H1 (cell line): ENCODE measurements at regions not wholly inside any gene's neighbourhood (a gene's known extent, or its start where the extent isn't known, plus 50 kb on each side); places are given as distances from the start of the nearest gene placed in this dataset.

ENCODE experiments used
- CTCF ChIA-PET: fragments of 300-600 bp; sonication (Branson Sonifier 250); formaldehyde crosslinking; loops from one replicate; lab custom pipeline; 2021; ENCODE audit not compliant: partially characterized antibody; lab: Charles Lee
- POLR2A ChIA-PET: fragments of 300-600 bp; sonication (Branson Sonifier 250); formaldehyde crosslinking; loops from one replicate; lab custom pipeline; 2021; ENCODE audit warnings: inconsistent platforms; ENCODE audit not compliant: partially characterized antibody; lab: Charles Lee
- DNase-seq, 2 experiments: peaks; one replicate each; pipeline versions ENCODE4 v3.0.0 to v3.0.0-alpha.2; 2010 to 2022; ENCODE audit warnings: low spot score in 2 of 2, low read depth in 1 of 2, mixed read lengths in 1 of 2
- FAIRE-seq: peaks from 2 replicates; lab custom pipeline; 2011; peaks lifted over from hg19 to GRCh38; lab: Jason Lieb, UNC
- H2AFZ ChIP-seq: 2 replicates; pipeline ENCODE4 v1.8.1; 2012; ENCODE audit warnings: low read length, inconsistent platforms
- H2AK5ac ChIP-seq: 2 replicates; pipeline ENCODE4 v1.6.1; 2013; ENCODE audit warnings: low read depth, low read length
- H2BK120ac ChIP-seq: replicated peaks from 2 replicates; pipeline ENCODE3; 2013; ENCODE audit warnings: low read depth, low read length, inconsistent platforms
- H2BK12ac ChIP-seq: 2 replicates; pipeline ENCODE4 v1.6.1; 2013; ENCODE audit warnings: low read depth, low read length
- H2BK15ac ChIP-seq: 2 replicates; pipeline ENCODE4 v1.6.1; 2013; ENCODE audit warnings: low read length
- H2BK20ac ChIP-seq: 2 replicates; pipeline ENCODE4 v1.6.1; 2013; ENCODE audit warnings: low read length
- H2BK5ac ChIP-seq: 2 replicates; pipeline ENCODE4 v1.6.1; 2013; ENCODE audit warnings: low read depth, low read length
- H3K14ac ChIP-seq: 2 replicates; pipeline ENCODE4 v1.6.1; 2013; ENCODE audit warnings: inconsistent platforms; ENCODE audit not compliant: insufficient read length
- H3K18ac ChIP-seq: 2 replicates; pipeline ENCODE4 v1.6.1; 2013; ENCODE audit warnings: low read length; ENCODE audit errors: extremely low read depth
- H3K23ac ChIP-seq: 2 replicates; pipeline ENCODE4 v1.6.1; 2013; ENCODE audit warnings: inconsistent platforms; ENCODE audit not compliant: insufficient read length
- H3K23me2 ChIP-seq: 2 replicates; pipeline ENCODE4 v1.6.1; 2013; ENCODE audit warnings: low read depth, low read length
- H3K27ac ChIP-seq: 2 replicates; pipeline ENCODE4 v1.6.1; 2011; ENCODE audit warnings: low read depth, low read length, inconsistent platforms
- H3K27me3 ChIP-seq, 4 experiments: replicated peaks in 1 of 4; 1 replicate in 1 of 4; 2 replicates in 3 of 4; pipeline versions ENCODE4 v1.6.1 to v1.8.1; 2011 to 2013; ENCODE audit warnings: low read length in 3 of 4, mild to moderate bottlenecking in 3 of 4, inconsistent platforms in 2 of 4, mixed read lengths in 2 of 4, moderate library complexity in 1 of 4; ENCODE audit not compliant: control insufficient read depth in 3 of 4, insufficient read depth in 3 of 4; ENCODE audit errors: extremely low read depth in 1 of 4
- H3K36me3 ChIP-seq, 4 experiments: 2 replicates each; pipeline versions ENCODE4 v1.6.1 to v1.8.1; 2011 to 2013; ENCODE audit warnings: mild to moderate bottlenecking in 4 of 4, low read length in 3 of 4, moderate library complexity in 2 of 4, control low read depth in 1 of 4, inconsistent platforms in 1 of 4; ENCODE audit not compliant: insufficient read depth in 4 of 4, control insufficient read depth in 2 of 4
- H3K4ac ChIP-seq: replicated peaks from 2 replicates; pipeline ENCODE3; 2013; ENCODE audit warnings: low read length, low read depth, mixed read lengths, inconsistent platforms; ENCODE audit not compliant: insufficient read length
- H3K4me1 ChIP-seq, 4 experiments: replicated peaks in 1 of 4; 1 replicate in 1 of 4; 2 replicates in 3 of 4; pipeline versions ENCODE4 v1.6.1 to v1.8.1; 2011 to 2013; ENCODE audit warnings: low read length in 3 of 4, inconsistent platforms in 2 of 4, mixed read lengths in 1 of 4; ENCODE audit not compliant: insufficient read depth in 4 of 4, control insufficient read depth in 3 of 4
- H3K4me2 ChIP-seq, 2 experiments: 2 replicates each; pipeline versions ENCODE4 v1.6.1 to v1.8.1; 2011 to 2013; ENCODE audit warnings: low read depth in 2 of 2, low read length in 2 of 2, control low read depth in 1 of 2, inconsistent platforms in 1 of 2, mild to moderate bottlenecking in 1 of 2; ENCODE audit not compliant: insufficient read depth in 1 of 2
- H3K4me3 ChIP-seq, 4 experiments: fragments of 200-600, 300-600 bp in 1 of 4; sonication (generic), shearing (Covaris generic), sonication (Bioruptor Twin) in 1 of 4; 2 replicates each; pipeline versions ENCODE4 v1.5.1 to v1.8.1; 2011 to 2016; ENCODE audit warnings: low read length in 4 of 4, low read depth in 3 of 4, control low read depth in 2 of 4, inconsistent platforms in 2 of 4, mild to moderate bottlenecking in 2 of 4, mixed read lengths in 1 of 4, moderate library complexity in 1 of 4; ENCODE audit not compliant: insufficient read depth in 2 of 4; ENCODE audit errors: extremely low read depth in 1 of 4
- H3K56ac ChIP-seq: replicated peaks from 2 replicates; pipeline ENCODE3; 2013; ENCODE audit warnings: low read depth, mild to moderate bottlenecking, mixed read lengths, low read length, inconsistent platforms; ENCODE audit not compliant: insufficient read length
- H3K79me1 ChIP-seq: 2 replicates; pipeline ENCODE4 v1.6.1; 2013; ENCODE audit warnings: low read depth, low read length, control low read depth
- H3K79me2 ChIP-seq, 2 experiments: 2 replicates each; pipeline versions ENCODE4 v1.6.1 to v1.8.1; 2012 to 2013; ENCODE audit warnings: low read length in 2 of 2, mild to moderate bottlenecking in 2 of 2, inconsistent platforms in 1 of 2; ENCODE audit not compliant: insufficient read depth in 2 of 2, control insufficient read depth in 1 of 2
- H3K9ac ChIP-seq, 4 experiments: replicated peaks in 1 of 4; 1 replicate in 1 of 4; 2 replicates in 3 of 4; pipeline versions ENCODE4 v1.6.1 to v1.8.1; 2011 to 2013; ENCODE audit warnings: low read depth in 3 of 4, low read length in 3 of 4, control low read depth in 2 of 4, mild to moderate bottlenecking in 2 of 4, moderate library complexity in 2 of 4, inconsistent platforms in 1 of 4; ENCODE audit errors: extremely low read depth in 1 of 4
- H3K9me3 ChIP-seq, 2 experiments: 2 replicates each; pipeline versions ENCODE4 v1.6.1 to v1.8.1; 2012 to 2013; ENCODE audit warnings: mild to moderate bottlenecking in 2 of 2, moderate library complexity in 2 of 2, control low read depth in 1 of 2, inconsistent platforms in 1 of 2, low read depth in 1 of 2, low read length in 1 of 2, mixed read lengths in 1 of 2; ENCODE audit not compliant: insufficient read depth in 2 of 2
- H4K20me1 ChIP-seq, 2 experiments: replicated peaks in 1 of 2; 2 replicates each; pipeline versions ENCODE3 to v1.8.1; 2011 to 2013; ENCODE audit warnings: inconsistent platforms in 2 of 2, low read length in 2 of 2, mild to moderate bottlenecking in 1 of 2; ENCODE audit not compliant: insufficient read depth in 2 of 2, control insufficient read depth in 1 of 2
- H4K5ac ChIP-seq: 2 replicates; pipeline ENCODE4 v1.6.1; 2013; ENCODE audit warnings: low read length, low read depth, mixed read lengths, inconsistent platforms; ENCODE audit not compliant: insufficient read length
- H4K8ac ChIP-seq: 2 replicates; pipeline ENCODE4 v1.8.0; 2013; ENCODE audit warnings: mild to moderate bottlenecking, moderate library complexity, low read length, inconsistent platforms; ENCODE audit not compliant: insufficient read depth; ENCODE audit errors: extremely low read depth
- H4K91ac ChIP-seq: replicated peaks from 2 replicates; pipeline ENCODE3; 2013; ENCODE audit warnings: low read length, mixed read lengths, inconsistent platforms; ENCODE audit not compliant: insufficient read length
- RXRA ChIP-seq: IDR thresholded peaks from 2 replicates; pipeline ENCODE4 v1.6.1; 2011; ENCODE audit warnings: low read depth, mild to moderate bottlenecking, low read length, moderate library complexity; ENCODE audit not compliant: insufficient read depth
- WGBS, 2 experiments: shearing (Covaris generic) in 1 of 2; methylation state at CpG; one replicate each; pipeline versions ENCODE4 v1.1.6 to v1.1.7; 2013 to 2015; ENCODE audit warnings: low lambda C conversion rate in 2 of 2, mixed read lengths in 2 of 2, inconsistent platforms in 1 of 2, low coverage in 1 of 2, missing lambda C conversion rate in 1 of 2; ENCODE audit not compliant: insufficient replicate concordance in 2 of 2, insufficient coverage in 1 of 2, insufficient read length in 1 of 2; ENCODE audit errors: extremely low coverage in 1 of 2, missing lambda C conversion rate in 1 of 2; 5-methylcytosine and 5-hydroxymethylcytosine counted together

DNA sequence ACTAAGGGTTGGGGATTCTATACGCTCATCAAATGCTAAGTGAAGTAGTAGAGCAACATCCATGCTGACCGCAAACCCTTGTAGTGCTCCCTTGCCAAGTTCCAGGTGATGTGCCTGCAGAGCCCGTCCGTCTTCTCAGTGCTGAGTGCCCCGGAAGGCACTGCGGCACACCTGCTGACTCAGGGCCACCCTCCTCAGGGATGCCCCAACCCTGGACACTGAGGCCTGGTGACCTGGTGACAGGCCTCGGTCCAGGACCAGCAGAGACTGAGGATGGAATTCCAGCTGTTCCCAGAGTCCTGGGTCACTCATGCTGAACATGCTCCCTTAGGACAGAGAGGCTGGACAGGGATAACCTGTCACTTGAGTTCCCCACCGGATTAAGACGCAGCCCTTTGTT is 422.5 kb downstream of the OCA2 start:
- Histone ChIP-seq H3K23me2 (no peaks in the 10 kb centered on the region), H4K91ac (no peak overlapping the region), H3K56ac (no peak overlapping the region), H2AK5ac (no peak overlapping the region), H2BK12ac (no peak overlapping the region), H3K9ac (no peak overlapping the region), H2BK120ac (no peak overlapping the region), H4K8ac (no peak overlapping the region), H3K27ac (no peak overlapping the region), H3K4ac (no peak overlapping the region), H4K20me1 (peaks cover 0 to 6% of the 10 kb centered on the region in 2 experiments), H3K4me1 (peaks cover 0 to 15% (median 5%) of the 10 kb centered on the region in 4 experiments; a peak in 6 of 7 replicates), H3K9me3 (no peaks in the 10 kb centered on the region), H3K36me3 (no peaks in the 10 kb centered on the region), H2AFZ (no peak overlapping the region), H2BK15ac (no peak overlapping the region), H3K4me2 (no peak overlapping the region), H3K79me2 (no peaks in the 10 kb centered on the region), H3K79me1 (0 out of 2 replicates have a peak, but pooled peaks cover 2% of the 10 kb centered on the region), H3K18ac (no peak overlapping the region; the same call in 1 of the 2 replicates), H3K23ac (no peak overlapping the region), H3K27me3 (peaks cover 0 to 9% (median 1%) of the 10 kb centered on the region in 4 experiments; a peak in 3 of 7 replicates), H3K14ac (no peak overlapping the region), H2BK20ac (no peak overlapping the region), H3K4me3 (no peak overlapping the region), H4K5ac (no peak overlapping the region), H2BK5ac (no peak overlapping the region)
- ChIA-PET POLR2A (no interaction called here), CTCF (interaction anchor here (0.7 to 1.6 kb wide), 5 partner anchors 9 to 314 kb away, joined by 3 to 4 read pairs (median 3); no protein-coding TSS in a partner anchor)
- WGBS, 2 experiments: 97% methylated on average over 9 of the region's 9 CpGs; no CpG with 5 or more reads in 1 of the 2 experiments
- DNase-seq: peak in 1 of 2 experiments; percentile 29
- FAIRE-seq: no peak
- TF ChIP-seq RXRA: no peak
